ENCODE measurements at regions not wholly inside any gene's neighbourhood (a gene's known extent, or its start where the extent isn't known, plus 50 kb on each side); places are given as distances from the start of the nearest gene placed in this dataset.

DNA sequence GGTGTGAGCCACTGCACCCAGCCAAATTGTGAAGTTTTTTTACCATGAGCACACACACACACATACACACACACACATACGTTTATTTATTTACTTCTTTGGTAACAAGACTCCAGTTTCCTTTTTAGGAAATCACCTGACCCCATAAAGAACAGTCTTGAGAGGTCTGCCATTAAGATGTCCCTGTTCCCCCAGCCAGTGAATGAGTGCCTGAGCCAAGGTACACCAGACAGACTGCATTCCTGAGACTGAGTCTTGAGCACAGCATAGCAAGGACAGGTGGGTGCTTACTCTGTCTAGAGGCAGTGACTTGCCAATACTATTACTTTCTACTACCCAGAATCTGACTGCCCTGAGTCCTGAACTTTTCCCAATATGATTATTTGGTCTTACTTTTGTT lies 167.2 kb upstream of the SATB2 start:
- DNase-seq, result no peak

DNA sequence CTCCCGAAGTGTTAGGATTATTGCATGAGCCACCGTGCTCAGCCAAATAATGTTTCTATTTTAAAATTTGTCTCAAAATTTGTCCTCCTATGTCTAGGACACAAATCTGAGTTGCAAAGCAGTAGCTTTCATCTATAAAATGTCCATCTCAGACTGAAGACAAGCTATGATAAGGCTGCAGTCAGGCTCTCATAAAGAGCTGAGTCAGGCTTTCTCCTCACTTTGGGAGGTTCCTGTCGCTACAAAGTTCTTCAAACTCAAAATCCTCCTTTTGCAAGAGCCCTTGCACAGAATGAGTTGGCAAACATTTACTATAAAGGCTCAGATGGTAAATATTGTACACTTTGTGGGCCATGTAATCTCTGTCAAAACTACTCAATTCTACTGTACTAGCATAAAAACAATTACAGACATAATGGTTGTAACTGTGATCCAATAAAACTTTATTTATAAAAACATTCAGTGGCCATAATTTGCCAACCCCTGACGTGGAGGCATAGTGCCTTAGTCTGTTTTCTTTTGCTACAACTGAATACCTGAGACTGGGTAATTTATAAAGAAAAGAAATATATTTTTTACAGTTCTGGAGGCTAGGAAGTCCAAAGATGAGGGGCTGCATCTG lies 154.9 kb upstream of the SATB2 start:
- DNase-seq, result no peak

DNA sequence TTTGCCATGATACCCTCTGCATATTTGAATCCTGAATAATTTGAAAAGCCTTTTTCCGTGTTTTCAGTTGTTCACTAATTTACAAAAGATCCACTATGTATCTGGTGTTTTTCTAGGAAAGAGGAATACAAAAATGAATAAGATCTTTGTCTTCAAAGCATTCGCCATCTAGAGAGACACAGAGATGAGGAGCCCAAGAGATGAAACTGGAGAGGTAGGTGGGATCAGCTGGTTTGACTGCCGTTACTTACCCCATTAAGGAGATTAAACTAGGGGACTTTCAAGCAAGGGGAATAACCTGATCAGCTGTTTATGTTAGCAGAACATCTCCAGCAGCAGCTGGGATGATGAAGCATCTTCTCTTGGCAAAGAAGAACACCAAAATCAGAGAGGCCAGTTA lies 150.2 kb upstream of the SATB2 start:
- DNase-seq, result peak in 2 of 14 donors; percentile 3 to 7

DNA sequence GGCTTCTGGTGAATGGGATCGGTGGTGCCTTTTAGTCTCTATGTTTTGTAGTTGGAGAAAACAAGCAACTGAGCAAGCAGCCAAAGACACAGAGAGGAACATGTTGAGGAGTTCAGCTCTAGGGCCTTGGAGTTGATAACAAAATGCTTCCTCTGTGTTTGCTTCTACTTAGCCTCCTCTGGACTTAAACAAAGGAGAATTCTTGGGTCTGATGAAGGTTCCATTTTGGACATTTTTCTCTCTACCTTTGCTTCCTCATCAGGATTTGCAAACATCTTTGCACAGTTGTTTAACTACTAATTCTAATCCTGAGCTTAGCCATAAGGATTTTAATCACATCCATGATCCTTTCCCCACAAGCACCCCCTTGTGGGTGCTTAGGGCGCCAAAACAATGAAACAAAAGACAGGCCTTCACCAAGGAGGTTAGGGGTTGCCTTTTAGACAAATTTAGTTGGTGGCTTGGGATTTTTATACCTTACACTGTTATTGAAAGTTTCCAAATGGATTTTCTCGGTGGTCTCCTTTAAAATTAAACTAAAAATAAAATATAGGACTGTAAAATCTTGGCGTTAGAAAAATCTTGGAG lies 148.5 kb upstream of the SATB2 start:
- peak in 1 of 14 donors; percentile 15 for DNase-seq

DNA sequence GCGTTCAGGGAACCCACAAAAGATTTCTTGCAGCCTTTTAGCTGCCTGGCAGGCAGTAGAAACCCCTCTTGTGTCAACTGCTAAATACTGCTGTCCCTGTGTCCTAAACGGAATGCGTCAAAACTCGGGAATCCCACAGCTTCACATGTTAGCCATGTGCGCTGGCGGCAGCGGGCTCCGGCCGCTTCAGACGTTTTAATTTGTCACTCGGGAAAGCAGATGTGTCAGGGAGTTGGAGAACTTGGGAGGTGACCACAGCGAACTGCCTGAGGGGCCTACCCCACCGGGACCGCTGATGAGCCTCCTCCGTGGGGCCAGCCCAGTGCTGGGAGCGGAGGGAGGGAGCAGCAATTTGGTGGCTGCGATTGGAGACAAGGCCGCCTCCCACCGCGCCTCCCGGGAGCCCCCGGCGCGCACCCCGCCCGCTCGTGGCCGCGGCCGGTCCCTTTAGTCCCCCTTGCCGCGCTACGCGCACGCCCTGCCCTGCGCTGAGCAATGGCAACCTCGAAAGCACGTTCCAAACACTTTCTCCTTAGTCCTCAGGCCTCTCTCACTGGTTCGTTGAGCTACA lies 146.1 kb upstream of the SATB2 start:
- peak in 2 of 14 donors; percentile 42 to 44 for DNase-seq

DNA sequence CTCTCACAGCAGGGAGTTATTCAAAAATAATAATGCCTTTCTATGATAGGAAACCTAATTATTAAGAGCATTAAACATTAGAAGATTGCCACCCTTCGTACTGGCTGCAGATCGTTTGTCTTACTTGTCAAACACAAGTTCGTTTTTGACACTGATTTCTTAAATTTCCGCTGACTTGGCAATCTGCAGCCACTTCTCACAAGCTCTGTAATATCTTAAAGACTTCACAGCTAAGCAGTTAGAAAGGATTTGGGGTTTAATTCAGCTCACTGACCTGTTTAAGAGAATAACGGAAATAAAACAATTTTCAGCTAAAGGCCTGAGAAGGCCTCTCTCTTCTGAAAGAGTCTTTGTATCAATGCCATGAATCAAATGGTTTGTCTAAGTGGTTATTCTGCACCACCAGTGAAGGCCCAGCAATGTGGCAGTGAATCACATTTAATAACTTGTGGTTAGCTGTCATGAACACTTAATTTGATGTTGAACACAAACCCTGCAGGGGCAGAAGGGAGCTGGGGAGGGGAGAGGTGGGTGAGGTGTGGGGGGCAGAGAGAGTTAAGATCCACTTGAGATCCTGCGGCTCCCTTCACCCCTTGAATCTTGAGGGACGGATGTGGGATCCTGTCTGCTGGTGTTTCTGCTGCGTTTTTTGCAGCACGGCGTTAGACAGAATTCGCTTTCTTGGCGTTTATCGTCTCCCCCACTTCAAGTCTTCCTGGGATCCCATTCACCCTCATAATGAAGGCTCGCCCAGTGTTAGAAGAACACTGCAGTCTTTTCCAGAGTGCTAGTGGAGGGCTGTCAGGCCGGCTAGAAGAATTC lies 145.4 kb upstream of the SATB2 start:
- DNase-seq, result peak in 6 of 14 donors; percentile 27 to 44 (median 38)

DNA sequence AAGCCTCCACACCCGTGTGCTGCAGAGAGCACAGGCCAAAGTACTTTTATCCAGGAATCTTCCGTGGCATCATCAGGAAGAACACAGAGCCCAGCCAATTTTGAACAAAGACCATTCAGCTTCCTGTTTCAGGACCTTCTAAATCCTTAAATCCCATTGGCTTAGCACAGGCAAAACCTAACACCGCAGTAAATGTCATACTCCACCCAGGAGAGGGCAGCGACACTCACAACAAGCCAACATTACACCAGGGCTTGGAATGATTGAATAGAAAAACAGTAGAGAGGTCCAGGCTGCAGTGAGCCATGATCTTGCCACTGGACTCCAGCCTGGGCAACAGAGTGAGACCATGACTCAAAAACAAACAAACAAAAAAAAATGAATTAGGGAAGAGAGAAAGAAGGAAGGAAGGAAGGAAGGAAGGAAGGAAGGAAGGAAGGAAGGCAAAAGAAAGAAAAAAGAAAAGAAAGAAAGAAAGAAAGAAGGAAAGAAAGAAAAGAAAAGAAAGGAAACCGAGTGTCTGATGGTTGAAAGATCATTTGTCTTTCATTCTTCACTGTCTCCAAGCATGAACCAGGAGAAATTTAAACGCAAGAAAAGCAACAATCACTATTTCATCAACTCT lies 144.6 kb upstream of the SATB2 start:
- peak in 3 of 14 donors; percentile 4 to 8 (median 6) for DNase-seq

DNA sequence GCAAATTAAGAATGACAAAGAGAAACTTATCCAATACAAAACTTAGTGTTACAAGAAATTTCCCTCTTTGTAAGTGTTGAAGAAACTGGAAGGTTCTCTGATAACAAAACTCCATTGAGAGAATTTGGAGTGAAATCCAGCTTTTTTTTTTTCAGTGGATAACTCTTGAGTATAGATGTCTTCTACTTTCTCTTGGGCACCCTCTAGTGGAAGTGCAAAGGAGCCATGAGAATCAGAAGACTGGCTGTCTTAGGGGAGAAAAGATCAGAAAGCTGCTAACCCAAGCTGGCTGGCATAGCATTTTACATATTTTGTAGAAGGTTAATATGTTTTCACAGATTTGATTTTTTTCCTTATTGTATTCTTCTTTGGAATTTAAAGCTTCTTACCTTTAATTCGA lies 138.8 kb upstream of the SATB2 start:
- no peak for DNase-seq

DNA sequence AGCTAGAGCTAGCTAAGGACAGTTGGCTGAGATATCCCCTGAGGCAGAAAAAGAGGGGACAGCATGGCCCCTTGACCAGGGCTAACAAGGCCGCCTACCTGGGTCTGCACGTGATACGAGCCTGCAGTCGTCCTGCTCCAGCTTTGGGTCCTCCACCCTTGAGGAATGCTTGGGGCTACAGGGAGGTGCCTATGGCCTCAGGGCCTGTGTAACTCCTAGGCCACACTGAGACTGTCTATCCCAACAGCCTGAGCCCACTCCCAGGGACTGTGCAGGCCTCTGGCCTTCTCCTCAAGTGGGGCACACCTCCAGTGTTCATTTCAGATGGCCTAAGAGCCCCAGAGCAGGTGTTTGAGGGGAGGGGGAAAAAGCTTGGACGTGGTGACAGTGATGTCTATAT lies 136.7 kb upstream of the SATB2 start:
- no peak for DNase-seq

DNA sequence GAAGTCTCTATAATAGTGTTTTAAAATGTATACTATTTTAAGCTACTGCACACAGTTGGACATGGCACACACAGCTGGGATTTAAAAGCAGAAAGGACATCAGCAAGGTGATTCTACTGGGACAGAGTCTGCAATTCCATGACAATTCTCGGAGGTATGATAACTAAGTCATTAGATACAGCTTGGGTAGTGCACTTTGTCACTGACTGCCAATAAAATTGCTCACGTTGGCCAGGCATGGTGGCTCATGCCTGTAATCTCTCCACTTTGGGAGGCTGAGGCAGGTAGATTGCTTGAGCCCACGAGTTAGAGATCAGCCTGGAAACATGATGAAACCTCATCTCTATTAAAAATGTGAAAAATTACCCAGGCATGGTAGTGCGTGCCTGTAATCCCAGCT lies 134.1 kb upstream of the SATB2 start:
- no peak for DNase-seq

DNA sequence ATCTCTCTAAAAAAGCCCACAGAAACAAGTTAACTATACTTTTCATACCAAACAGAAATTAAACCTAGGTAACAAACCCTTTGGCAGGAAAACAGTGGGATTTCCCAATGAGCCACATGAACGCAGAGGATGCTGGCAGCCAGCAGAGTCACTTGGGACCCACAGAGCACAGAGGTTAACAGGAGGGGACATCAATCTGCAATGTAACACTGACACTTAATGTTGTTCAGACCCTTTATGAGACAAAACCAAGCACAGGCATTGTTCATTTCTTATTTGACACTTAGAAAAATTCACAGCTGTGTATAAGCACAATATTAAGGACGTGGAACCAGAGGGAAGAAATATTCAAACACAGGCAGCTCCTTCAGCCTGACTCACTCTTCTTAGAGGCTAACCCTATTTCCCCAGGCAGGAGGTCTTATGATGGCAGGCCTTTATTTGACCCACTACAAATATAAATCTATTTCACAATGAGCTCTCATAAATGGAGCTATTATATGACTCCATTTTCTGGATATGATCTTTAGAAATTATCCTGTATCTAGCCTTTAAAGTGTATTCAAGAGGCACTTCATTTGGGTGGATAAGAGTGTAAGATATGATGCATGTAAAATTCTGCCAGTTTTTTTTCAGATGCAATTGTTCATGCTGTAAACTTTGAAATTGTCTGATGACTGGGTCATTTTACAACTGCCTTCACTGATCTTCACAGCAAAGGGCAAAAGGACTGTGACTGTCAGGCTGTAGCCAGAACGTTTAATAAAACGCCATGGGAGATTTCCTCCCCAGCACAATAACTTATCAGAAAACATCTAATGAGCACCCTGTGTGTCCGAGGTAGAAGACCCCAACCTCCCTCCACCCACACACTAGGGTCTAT lies 132.8 kb upstream of the SATB2 start:
- DNase-seq, result no peak

DNA sequence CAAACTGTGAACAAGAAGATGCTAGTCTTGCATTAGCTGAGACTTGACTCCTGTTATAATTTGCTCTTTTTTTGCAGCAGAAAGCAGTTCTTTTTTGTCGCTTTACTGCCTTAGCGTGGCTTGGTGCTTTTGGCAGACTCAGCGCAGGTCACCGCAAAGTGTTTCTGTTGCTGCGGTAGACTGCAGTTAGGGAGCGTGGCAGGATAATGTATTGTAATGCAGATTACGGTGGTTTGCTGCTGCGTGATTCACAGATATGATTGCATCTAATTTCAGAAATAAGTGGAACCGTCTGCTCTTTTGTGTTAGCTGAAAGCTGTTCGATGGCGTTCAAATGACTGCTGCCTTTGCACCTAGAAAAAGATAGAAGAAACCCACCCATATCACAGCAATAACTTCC lies 131.6 kb upstream of the SATB2 start:
- no peak for DNase-seq

DNA sequence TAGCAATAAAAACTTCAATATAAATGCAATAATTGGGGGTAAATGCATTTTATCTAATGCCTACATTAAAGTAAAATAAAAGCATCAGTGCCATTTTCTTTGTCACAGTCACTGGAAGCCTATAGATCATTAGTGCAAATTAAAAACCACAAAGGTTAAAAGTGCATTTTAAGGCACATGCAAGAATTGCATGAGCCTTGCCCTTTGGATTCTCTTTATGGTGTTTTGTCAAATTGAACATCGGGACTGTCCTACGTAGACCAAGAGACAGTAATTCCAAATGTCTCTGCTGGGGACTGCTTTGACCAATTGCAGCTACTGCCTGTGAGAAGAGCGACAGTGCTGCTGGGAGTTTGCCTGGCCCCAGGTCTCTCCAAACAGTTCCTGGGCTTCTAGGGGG lies 130.3 kb upstream of the SATB2 start:
- no peak for DNase-seq

DNA sequence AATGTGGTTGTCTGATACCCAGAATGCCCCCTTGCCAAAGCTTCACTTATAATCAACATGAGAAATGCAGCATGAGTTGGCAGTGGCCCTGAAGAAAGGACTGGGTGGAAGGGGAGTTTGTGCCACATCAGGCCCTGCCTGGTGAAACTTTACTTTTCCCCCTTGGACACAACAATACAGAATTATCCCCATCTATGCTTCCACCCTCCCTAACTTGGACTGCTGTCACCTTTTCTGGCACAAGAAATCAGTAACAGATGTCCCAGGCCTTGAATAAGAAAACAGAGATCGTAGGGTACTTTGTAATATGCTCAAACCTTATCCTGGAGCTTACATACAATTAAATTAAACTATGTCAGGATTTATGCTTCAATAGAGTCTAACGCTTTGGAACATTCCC lies 128.9 kb upstream of the SATB2 start:
- no peak for DNase-seq

DNA sequence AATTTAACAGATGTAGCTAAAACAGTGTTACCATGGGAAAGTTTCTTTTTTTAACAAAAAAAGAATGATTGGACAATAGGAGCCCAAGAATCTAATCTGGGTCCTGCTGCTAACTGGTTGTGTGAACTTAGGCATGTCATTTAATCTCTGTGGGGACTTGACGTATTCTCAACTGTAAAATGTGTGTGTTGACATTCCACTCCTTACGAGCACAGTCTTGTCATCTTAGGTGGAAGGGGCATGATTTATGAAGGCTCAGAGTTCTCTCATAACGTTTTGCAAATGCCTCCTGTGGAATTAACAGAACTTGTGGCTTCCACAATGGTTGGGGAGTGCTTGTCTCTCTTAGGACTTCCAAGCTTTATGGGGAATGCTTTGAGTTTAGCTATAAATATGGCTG lies 125.9 kb upstream of the SATB2 start:
- no peak for DNase-seq

DNA sequence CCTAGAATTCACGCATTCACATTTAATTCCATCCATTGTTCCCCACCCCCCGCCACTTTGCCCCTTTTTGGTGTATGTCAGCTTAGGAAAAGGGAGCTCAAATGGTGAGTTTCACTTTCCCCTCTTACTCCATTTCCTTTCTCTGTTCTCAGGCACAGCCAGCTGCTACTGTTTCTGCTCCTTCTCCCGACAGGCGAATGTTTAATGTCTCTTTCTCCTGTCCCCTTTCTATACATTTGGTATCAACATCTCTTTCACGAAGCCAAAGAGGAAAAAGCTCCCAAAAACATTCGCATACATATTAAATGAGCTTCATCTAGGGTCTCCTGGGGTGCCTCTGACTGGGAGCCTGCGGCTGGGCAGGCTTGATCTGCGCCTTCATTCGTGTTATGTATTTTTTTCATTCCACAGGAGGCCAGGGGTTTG lies 124.2 kb upstream of the SATB2 start:
- peak in 1 of 14 donors; percentile 26 for DNase-seq

DNA sequence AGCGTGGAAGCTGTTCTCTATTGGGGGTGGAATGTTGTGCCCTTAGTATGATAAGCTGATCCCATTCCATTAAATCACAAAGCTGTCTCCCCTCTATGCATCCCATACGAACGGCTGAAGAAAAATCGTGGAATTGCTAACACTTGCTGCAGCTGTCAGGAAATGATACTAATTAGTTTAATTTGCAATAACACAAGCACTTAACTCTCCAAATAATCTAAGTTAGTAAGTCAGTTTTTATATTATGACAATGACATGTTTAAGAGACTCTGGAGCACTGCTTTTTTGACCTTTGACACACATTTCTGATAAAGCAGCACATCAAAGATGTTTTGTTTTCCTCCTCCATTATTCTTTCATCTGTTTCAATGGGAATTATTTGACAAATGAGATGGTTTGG lies 123.7 kb upstream of the SATB2 start:
- no peak for DNase-seq

DNA sequence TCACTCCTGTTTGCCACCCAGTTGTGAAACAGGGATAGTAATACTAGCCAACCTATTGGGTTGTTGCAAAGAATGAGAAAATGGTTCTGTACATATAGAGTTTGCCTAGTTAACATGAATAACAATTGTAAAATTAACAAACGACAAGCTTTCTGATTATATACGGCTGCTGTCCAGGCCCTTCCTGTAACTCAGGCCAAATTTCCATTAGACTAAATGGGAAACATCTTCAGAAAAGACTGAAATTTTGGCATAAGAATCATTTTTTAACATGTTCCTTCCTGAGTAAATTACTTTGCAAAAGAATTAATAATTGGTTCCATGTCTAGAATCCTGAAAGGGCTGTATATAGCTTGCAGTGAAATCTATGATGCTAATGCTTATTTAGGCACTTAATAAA lies 117.7 kb upstream of the SATB2 start:
- DNase-seq, result no peak

DNA sequence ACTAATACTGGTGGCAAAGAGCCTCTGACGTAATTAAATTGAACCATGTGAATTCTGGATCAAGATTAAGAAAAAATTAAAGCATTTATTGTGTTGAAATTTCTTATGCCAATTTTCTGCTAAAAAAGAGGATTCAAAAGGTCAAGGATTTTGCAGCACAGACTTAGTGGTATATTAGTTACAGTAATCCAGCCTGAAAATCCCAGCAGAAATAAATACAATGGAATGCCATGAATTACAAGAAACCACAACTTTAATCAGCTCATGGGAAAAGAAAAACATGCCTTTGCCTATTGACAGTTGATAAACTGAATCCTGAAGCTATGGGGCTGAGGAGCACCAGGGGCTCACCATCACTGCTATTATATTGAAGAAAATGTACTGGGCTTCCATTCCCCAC lies 114.8 kb upstream of the SATB2 start:
- DNase-seq, result no peak

DNA sequence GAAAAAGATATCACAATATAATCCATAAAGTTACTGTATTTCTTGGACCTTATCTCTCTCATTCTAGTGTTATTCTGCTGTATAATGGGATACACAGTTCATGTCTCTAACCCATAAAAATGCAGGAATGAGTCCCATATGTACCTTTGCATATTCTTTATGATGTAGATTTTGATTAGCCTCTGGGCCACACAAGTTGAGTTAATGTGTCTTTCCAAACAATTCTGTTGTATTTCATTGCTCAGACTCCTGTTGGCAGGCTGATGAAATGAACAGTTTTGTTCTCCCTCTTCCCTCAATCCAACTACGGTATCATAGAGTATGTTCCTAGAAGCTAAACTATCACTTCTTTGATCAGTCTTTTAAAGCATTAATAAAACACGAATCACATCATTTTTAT lies 113.2 kb upstream of the SATB2 start:
- no peak for DNase-seq

DNA sequence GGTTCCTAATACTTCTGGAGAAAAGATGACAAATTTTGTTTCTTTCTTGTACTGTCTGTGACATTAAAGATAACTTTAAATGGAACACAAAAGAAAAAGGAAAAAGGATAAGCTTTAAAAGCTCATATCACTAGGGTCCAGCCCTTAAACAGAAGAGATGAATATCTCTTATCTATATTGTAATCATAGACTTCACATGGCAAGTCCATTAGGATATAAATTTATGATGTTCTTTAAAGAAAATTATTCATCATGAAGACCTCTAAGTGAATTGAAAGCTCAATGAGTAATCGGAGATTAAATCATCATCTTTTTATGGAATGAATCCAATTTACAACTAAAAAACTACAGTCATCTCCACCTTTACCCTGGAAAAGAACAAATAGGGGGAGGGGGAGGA lies 111.6 kb upstream of the SATB2 start:
- no peak for DNase-seq

DNA sequence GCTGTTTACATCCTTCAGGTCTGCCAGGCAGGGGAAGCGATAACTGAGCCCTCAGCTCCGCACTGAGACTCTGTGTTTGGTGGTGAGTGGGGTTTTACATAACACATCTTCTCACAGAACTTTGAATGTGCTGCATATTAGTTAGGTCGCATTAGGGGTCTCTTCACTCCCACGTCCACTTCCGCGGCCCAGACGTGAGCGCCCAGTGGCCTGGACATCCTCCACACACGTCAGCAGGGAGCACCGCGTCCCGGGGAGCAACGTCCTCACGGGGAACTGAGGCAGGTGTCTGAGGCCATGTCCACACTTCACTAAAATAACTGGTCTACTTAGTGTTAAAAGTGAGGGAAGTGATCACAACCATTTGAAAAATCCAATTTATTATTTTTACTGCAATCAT lies 100.4 kb upstream of the SATB2 start:
- no peak for DNase-seq

Measured in C1 segment of cervical spinal cord (tissue), 14 donors.